ENCODE measurements at regions not wholly inside any gene's neighbourhood (a gene's known extent, or its start where the extent isn't known, plus 50 kb on each side); places are given as distances from the start of the nearest gene placed in this dataset.

- DNase-seq (ENCODE audit: low spot score) (no peak), FAIRE-seq (no peak)
Observed at GRCh38 chr6:44050872-44051505, 76.3 kb downstream of the MRPL14 start.

DNA sequence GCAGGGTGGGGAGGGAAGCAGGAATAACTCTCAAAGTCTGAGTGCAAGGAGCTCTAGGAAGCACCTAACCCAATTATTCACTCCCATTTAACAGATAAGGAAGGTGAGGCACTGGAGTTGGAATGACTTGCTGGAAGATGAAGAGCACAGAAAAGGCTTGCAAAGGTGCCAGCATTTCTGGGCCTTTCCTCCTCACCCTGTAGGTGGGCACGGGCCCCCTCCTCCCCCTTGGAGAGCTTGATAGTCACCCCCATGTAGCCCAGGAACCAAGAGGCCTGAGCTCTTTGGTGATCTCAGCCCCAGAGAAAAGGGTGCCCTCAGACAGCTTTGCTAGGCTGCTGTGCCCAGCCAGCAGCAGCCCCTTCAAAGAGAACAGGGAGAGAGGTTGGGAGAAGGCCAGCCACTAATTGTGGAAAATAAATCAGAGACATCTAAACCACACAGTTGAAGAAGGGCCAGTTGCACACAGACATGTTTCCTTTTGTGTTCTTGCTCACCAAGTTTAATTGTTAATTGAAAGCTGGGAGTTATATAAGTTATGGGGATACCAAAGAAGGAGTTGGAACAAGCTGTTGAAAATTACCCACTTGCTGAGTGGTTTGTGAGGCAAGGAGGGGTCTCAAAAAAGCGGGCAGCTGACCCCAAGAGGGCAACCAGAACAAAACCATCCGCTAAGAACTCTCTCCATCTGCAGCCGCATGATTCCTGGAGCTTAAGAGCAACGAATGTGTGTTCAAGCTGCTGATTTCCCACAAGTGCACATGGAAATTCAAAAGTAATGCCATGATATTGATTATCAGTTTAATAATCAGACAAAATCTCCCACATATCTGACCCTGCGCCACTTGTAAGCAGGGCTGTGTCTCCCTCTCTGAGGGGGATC lies 77.0 kb downstream of the MRPL14 start:
- no peak for FAIRE-seq
- DNase-seq (ENCODE audit: low spot score): no peak

GRCh38 chr6:44049163-44049988 lies 77.9 kb downstream of the MRPL14 start:
- FAIRE-seq: no peak

GRCh38 chr6:44048277-44048676 lies 79.0 kb downstream of the MRPL14 start:
- DNase-seq (ENCODE audit: low spot score): no peak
- no peak for FAIRE-seq

More at GRCh38 chr6:44049163-44049988, 77.9 kb downstream of the MRPL14 start:
- no peak for DNase-seq (ENCODE audit: low spot score)

- FAIRE-seq (no peak), DNase-seq (ENCODE audit: low spot score) (no peak)
Observed at GRCh38 chr6:44047801-44048200, 79.5 kb downstream of the MRPL14 start.

DNA sequence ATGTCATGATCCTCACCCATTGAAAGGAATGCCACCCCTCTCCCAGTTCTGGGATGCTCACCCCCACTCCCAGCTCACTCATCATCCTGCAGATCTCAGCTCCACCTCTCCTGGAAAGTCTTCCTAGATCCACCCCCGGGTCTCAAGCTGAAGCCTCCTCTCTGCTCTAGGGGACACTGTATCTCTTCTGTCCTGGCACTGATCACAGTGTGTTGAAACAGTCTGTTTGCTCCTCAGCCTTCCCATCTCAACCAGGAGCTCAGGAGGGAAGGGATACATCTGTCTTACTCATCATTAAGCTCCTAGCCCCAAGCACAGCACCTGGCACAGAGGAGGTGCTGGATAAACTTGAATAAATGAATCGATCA lies 80.1 kb downstream of the MRPL14 start:
- no peak for DNase-seq (ENCODE audit: low spot score)
- no peak for FAIRE-seq

- DNase-seq (ENCODE audit: low spot score) (no peak), FAIRE-seq (no peak)
Observed at GRCh38 chr6:44046516-44047178, 80.6 kb downstream of the MRPL14 start.

GRCh38 chr6:44045672-44046015 lies 81.6 kb downstream of the MRPL14 start:
- FAIRE-seq: no peak
- no peak for DNase-seq (ENCODE audit: low spot score)

DNA sequence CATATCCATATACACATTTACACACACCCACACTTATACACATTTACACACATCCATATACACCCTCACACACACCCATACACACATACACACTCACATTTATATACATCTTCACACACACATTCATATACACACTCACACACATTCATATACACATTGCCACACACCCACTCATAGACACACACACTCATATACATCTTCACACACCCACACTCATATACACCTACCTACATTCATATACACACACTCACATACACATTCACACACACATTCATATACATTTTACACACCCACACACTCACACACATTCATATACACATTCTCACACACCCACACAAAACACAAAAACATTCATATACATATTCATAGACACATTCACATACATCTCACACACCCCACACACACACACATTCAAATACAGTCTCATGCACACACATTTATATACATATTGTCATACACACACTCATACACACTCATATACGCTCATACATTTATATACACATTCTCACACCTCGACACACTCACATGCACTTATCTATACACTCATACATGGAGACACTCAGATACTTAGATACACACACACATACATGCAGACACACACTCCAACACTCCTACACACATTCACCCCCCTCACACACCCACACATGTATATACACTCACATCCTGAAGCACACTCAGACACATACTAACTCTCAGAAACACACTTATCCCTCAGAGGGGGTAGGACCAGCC lies 82.1 kb downstream of the MRPL14 start:
- DNase-seq (ENCODE audit: low spot score) (no peak), FAIRE-seq (no peak)

- no peak for FAIRE-seq
- no peak for DNase-seq (ENCODE audit: low spot score)
Observed at GRCh38 chr6:44044154-44044539, 83.1 kb downstream of the MRPL14 start.

- FAIRE-seq: no peak
- no peak for DNase-seq (ENCODE audit: low spot score)
Observed at GRCh38 chr6:44043479-44044153, 83.6 kb downstream of the MRPL14 start.

GRCh38 chr6:44042989-44043478 lies 84.2 kb downstream of the MRPL14 start:
- DNase-seq (ENCODE audit: low spot score) (no peak), FAIRE-seq (no peak)

- DNase-seq (ENCODE audit: low spot score): no peak
- FAIRE-seq: no peak
Observed at GRCh38 chr6:44042261-44042988, 84.8 kb downstream of the MRPL14 start.

GRCh38 chr6:44041461-44042260 lies 85.6 kb downstream of the MRPL14 start:
- DNase-seq (ENCODE audit: low spot score) (peak; percentile 92), FAIRE-seq (no peak)

DNA sequence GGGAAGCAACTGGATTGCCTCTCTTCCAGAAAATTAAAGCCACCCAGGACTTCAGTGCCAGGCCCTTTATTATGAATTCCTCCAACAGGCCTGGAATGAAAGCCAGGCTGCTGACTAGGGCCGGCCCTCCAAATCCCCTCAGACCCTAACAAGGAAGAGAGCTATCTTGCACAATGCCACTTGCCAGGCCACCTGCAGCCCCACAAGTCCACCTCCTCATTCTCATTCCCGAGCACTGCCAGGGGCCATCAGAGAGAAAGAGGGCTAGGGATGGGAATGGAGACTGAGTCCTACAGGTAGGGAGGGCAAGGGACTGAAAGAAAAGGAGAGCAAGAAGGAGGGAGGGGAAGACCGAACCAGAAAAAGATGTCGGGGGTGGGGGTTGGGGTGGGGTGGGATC lies 86.5 kb downstream of the MRPL14 start:
- FAIRE-seq: no peak
- no peak for DNase-seq (ENCODE audit: low spot score)

- FAIRE-seq (no peak), DNase-seq (ENCODE audit: low spot score) (no peak)
Observed at GRCh38 chr6:44039839-44040350, 87.4 kb downstream of the MRPL14 start.

- no peak for FAIRE-seq
- DNase-seq (ENCODE audit: low spot score): no peak
Observed at GRCh38 chr6:44039191-44039719, 88.0 kb downstream of the MRPL14 start.

DNA sequence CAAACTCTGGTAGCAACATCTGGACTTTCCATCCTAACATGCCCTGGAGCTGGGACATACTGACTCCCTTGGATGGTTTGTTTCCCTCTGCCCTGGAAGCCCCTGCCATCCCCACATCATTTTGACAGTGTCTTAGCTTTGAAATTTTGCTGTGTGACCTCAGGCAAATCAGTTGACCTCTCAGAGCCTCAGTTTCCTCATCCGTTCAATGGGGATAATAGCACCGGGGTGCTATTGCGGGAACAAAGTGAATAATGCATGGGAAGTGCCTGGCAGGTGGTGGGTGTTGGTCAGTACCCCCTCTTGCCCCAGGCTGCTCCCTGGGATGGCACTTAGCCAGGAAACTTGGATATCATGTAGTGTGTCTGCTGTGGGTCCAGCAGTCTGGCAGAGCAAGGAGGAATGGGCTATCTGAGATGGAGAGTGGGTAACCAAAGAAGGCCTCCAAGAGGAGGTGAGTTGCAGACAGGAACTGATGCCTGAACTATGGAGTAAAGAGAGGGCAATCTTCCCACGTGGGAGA lies 88.6 kb downstream of the MRPL14 start:
- no peak for FAIRE-seq
- no peak for DNase-seq (ENCODE audit: low spot score)

All from urothelium cell line (cell line).